Ecto neural progenitor cell (in vitro differentiated cells): ENCODE measurements at regions not wholly inside any gene's neighbourhood (a gene's known extent, or its start where the extent isn't known, plus 50 kb on each side); places are given as distances from the start of the nearest gene placed in this dataset.
"Not testable (repeated sequence)": the region's sequence is repeated elsewhere in the genome, so short reads cannot be mapped to it uniquely, and the experiment has no call there.

Experiments
- DNase-seq: peaks from one replicate; pipeline ENCODE4 v3.0.0-alpha.2; 2018; ENCODE audit warnings: low spot score

- DNase-seq = not testable (repeated sequence)
These were observed 105.8 kb upstream of the GRK3 start for GRCh38 chr22:25458631-25459030.

DNA sequence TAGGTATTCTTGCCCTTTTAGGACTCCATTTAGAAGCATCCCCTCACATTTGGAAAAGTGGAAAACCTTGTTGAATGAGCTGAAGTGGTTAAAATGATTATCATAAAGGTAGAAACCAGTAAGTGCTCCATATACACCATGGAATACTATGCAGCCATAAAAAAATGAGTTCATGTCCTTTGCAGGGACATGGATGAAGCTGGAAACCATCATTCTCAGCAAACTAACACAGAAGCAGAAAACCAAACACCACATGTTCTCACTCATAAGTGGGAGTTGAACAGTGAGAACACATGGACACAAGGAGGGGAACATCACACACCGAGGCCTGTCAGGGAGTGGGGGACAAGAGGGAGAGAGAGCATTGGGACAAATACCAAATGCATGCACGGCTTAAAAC lies 103.8 kb upstream of the GRK3 start:
- DNase-seq = not testable (repeated sequence)

DNA sequence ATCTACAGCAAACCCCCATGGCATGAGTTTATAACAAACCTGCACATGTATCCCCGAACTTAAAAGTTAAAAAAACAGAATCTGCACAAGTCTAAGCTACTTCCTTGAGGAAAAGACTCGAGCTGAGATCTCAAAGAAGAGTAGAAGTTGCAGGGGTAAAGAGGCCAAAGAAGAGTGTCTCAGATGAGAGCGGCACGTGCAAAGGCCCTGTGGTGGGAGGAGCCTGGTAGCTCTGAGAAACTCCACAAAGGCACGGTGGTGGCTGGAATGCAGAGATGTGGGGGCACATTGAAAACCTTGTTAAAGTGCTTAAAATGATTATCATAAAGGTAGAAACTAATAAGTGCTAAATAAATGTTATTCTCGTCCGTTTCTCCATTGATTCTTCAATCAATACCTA lies 103.2 kb upstream of the GRK3 start:
- DNase-seq = no peak

DNA sequence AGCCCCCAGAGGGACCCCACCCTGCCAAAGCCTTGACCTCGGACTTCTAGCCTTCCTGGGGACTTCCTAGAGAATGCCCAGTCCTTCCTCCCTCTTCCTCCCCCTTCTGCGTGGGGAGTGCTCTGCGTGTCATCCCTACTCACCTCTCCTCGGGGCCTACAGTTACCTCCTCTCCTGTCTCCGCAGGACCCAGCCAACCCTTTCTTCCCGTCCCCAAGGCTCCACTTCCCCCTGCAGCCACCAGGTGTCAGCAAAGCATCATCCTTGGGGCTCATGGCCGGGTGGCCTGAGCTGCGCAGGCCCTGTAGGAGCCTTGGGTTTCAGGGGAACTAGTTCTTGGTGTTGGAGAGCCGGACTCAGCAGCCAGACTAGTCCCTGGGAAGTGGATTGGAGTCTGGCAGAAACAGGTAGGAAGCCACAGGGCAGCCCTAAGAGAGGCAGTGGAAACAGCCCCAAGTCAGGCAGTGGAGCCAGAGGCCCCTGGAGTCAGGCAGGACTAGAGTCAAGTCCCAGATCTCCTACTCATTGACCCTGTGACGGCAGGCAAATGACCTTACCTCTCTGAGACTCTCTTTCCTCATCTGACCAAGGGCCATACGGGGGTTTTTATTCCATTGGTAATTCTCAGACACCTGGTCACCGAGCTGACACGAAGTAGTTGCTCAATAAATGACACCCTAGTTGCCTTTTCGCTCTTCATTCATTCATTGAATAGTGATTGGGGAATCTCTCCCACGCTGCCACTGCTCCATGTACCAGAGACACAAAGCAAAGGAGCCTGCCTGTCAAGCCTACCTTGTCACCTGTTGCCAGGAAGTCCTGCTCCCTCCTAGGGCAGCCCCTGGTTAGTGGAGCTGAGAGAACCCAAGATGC lies 101.8 kb upstream of the GRK3 start:
- DNase-seq = peak; percentile 87

GRCh38 chr22:25463347-25463628 lies 101.2 kb upstream of the GRK3 start:
- not testable (repeated sequence) for DNase-seq

- DNase-seq = not testable (repeated sequence)
These were observed 100.1 kb upstream of the GRK3 start for GRCh38 chr22:25464326-25464725.

- no peak for DNase-seq
These were observed 98.5 kb upstream of the GRK3 start for GRCh38 chr22:25465949-25466348.

DNA sequence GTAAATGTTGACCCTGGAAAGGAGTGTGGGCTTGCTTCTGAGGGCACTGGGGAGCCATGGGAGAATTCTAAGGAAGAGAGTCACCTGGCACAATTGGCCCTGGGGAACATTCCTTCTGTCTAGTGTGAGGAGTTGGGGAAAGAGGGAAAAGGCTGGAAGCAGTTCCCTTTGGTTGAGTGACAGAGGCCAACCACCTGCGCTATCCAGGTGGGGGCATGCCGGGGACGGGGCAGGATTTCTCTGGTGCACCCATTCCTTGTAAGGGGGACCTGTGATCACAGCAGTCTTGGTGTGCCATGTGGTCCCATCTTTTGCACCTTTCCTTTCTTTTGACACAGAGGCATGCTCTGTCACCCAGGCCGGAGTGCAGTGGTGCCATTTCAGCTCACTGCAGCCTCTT lies 92.1 kb upstream of the GRK3 start:
- DNase-seq = no peak

DNA sequence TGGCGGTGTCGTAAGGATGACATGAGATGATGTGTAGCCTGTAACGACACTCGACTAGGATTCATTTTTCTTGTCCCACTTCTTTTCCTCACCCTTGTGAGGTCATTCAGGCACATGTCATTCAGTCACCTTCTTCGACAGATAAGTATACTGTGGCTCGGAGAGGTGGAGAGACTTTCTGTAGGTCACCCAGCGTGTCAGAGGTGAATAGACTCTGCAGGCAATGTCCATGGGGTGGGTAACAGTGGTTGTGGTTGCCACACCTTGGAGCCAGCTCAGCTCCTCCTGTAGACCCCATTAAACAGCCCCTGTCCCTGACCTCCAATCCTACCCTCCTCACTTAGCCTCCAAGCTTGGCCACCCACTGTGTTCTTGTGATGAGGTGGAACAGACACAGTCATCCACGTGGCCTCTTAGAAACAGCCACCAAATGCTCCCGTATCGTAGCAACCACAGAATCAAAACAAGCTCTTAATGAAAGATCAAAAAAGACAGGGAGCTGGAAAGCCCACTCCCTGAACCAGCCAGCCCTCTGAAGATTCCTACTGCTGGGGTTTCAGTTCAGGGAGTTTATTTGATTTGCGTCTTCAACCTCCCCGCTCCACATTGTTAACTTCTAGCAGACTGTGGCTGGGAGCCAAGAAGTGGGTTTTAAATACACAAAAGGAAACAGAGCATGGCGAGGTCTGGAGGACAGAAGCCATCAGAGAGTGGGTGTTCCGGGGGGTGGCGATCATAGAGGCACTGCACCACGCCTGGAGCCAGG lies 89.0 kb upstream of the GRK3 start:
- no peak for DNase-seq

DNA sequence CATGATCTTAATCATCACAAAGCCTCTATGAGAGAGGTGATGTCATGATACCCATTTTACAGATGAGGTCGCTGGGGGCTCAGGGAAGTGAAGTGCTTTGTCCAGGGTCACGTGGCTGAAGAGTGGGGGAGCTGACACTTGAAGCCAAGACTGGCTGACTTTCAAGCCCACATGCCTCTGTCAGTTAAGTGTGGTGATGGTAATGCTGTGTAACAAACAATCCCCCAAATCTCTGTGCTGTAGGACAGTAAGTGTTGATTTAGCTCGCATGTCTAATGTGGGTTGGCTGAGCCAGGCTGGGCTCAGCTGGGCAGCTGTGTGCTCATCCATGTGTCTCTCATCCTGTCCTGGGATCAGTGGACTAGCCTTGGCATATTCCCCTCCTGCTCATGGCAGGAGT lies 87.1 kb upstream of the GRK3 start:
- no peak for DNase-seq

DNA sequence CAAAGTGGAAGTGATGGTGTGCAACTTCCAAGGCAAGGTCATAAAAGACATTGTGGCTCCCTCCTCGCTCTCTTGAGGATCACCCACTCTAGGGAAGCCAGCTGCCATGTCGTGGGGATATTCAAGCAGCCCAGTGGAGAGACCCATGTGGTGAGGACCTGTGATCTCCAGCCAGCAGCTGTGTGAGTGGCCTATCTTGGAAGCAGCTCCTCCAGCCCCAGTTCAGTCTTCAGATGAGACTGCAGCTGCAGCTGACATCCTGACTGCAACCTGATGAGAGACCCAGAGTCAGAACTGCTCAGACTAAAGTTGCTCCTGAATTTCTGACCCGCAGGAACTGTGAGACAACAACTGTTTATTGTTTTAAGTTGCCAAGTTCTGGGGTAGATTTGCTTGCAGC lies 86.4 kb upstream of the GRK3 start:
- DNase-seq = no peak

DNA sequence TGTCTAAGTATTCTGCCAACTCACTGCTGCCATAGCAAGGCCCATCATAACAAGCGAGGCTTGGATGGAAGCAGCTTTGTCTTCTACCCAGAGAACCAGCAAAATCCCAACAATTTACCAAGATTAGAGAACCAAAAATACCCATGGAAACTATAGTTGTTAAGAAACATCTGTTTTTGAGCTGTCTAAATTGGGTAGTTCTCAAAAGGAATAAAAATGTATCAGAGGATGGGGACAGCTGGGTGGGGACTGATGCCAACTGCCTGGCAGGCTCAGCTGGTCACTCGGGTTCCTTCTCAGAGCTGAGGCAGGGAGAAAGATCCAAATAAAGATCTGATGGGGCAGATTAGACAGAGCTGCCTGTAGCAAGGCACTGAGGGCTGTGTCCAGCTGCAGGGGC lies 85.9 kb upstream of the GRK3 start:
- DNase-seq = no peak

DNA sequence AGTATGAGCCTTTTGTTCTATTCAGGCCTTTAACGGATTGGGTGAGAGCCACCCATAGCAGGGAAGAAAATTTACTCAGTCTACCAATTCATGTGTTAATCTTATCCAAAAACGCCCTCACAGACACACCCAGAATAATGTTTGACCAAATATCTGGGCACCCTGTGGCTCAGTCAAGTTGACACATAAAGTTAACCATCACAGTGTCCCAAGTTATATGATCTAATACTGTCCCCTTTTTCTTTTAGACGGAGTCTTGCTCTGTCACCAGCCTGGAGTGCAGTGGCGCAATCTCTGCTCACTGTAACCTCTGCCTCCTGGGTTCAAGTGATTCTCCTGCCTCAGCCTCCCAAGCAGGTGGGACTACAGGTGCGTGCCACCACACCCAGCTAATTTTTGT lies 83.6 kb upstream of the GRK3 start:
- not testable (repeated sequence) for DNase-seq

DNA sequence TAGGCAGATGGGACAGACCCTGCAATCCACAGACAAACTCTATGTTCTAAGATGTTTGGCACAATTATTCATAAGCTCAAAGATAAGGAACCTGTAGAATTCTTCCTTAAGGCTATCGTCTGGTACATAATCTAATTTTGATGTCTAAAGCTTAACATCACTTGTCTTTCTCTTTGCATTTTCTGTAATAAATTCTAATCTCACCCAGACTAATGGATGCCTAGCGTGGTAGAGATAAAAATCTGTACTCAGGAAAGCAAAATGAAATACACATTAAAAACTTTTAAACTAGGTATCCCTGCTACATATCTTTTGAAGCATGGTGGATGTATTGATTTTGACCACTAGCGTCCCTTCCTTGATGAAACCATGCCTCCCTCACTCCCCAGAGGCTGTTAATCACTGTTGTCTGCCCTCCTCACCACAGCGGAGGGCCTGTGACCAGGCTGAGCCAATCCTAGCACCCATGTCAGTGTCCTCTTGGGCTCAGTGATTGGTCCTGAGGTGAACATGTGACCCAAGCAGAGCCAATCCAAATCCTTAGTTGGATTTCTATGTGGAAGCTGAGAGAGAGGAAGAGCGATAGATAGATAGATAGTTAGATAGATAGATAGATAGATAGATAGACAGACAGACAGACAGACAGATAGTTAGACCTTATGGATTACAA lies 82.2 kb upstream of the GRK3 start:
- DNase-seq = no peak

DNA sequence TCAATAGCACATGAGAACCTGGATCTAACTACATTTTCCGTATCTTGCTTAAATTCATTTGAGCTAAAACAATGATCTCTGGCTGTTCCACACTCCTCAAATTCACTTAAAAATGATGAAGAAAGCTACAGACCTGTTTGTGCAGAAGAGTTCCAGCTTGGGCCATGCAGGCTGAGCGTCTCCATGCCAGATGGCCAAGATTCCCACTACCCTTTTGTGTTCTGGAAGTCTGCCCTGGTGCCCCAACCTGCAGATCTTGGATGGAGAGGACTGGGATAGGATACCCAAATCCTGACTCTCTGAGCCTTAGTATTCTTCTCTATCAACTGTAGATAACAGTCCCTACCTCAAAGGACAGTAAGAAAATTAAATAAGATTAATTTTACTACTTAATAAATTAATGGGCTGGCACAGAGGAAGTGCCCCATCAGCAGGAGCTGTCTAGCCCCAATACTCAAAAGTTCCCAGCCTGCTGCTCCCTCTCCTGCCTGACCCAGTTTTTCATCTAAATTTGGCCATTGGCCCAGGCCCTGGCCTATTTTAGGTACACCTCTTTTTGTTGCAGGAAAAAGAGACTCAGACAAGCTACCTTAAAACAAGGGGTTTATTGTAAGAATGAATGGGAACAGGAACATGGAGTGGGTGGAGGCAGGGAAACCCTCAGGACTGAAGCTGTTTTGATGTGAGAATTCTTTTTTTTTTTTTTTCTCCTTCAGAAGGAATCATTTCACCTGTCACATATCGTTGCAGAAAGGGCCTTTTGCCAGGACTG lies 81.4 kb upstream of the GRK3 start:
- no peak for DNase-seq

- no peak for DNase-seq
These were observed 80.5 kb upstream of the GRK3 start for GRCh38 chr22:25483931-25484330.

GRCh38 chr22:25484521-25485315 lies 79.8 kb upstream of the GRK3 start:
- no peak for DNase-seq

DNA sequence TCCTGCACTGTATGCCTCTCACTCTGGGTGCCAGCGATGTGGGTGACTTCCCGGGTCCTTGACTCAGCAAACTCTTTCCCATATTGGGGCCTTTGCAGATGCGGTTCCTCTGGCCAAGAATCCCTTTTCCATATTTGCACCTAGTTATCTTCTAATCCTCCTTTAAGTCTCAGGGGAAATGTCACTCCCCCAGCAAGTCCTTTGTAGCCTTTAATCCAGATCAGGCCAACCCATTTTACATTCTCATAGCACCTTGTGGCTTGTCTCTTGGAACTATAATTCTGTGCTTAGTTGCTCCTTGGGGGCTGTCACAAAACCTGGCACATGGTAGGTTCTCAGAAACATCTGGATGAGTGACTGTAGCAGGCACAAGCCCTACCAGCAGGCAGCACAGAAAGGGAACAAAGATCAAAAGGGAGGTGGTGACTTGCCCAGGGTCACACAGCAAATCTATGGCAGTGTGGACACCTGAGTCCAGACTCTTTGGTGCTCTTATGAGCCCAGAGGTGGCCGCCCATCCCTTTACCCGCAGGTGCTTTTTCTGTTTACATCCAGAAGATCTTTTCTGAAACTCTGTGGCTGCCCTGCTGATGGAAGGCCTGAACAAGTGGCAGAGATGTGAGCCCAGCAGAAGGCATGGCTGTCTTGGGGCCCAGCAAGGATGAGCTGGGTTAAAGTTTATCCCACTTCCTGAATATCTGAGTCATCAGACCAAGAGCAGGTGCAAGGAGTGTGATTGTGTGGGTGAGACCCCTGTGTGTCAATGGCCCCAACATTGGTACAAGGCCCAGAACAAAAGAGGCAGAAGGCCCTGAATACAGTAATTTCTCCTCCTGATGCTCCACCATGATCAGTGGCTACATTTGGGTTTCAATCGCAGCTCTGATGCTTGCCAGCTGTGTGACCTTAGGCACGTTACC lies 78.6 kb upstream of the GRK3 start:
- no peak for DNase-seq

DNA sequence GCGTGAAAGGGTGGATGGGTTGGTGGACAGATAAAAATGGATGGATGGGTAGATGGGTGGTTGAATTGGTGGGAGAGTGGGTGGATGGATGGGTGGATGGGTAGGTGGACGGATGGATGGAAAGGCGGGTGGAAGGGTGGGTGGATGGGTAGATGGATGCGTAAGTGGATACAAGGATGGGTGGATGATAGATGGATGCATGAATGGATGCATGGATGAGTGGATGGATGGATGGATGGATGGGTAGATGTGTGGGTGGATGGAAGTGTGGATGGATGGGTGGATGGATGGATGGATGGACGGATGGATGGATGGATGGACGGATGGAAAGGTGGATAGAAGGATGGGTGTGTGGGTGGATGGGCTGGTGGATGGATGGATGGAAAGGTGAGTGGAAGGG lies 77.0 kb upstream of the GRK3 start:
- no peak for DNase-seq

- DNase-seq = no peak
These were observed 76.0 kb upstream of the GRK3 start for GRCh38 chr22:25488244-25489020.
